ENCODE measurements at regions not wholly inside any gene's neighbourhood (a gene's known extent, or its start where the extent isn't known, plus 50 kb on each side); places are given as distances from the start of the nearest gene placed in this dataset.

DNA sequence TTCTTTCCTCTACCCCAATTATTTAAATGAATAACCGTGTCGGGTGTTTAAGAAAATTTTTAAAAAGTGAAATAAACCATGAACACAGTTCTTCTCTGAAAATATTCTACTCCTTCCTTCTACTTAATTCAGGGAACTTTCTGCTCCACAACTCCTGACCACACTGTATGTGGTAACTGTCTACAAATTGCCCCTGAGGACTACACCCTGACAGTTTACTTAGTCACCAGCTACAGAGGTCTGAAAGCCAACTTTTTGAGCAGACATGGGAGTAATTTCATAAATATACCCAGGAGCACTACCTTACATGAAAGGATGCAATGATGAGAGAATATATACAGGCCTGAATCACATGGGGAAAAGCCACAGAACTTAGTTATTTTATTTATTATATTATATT is 523.2 kb upstream of the SORCS1 start:
- Histone ChIP-seq H3K27ac (ENCODE audit: low read depth, low read length, poor library complexity, severe bottlenecking) (no peak overlapping the region), H4K20me1 (ENCODE audit: insufficient read depth, low read length) (no peaks in the 10 kb centered on the region), H3K4me1 (ENCODE audit: insufficient read depth, low read length, severe bottlenecking) (no peaks in the 10 kb centered on the region), H2AFZ (ENCODE audit: low read length) (no peak overlapping the region), H3K36me3 (ENCODE audit: insufficient read depth, low read length) (no peaks in the 10 kb centered on the region), H3K4me2 (ENCODE audit: low read length) (no peak overlapping the region), H3K9me2 (ENCODE audit: low read depth, low read length) (no peaks in the 10 kb centered on the region), H3K4me3 (ENCODE audit: low read depth, low read length, poor library complexity, severe bottlenecking) (no peak overlapping the region), H3F3A (ENCODE audit: insufficient read depth, low read length) (no peaks in the 10 kb centered on the region), H3K9me3 (ENCODE audit: low read length) (no peaks in the 10 kb centered on the region), H3K9ac (ENCODE audit: low read length) (no peak overlapping the region), H3K79me2 (ENCODE audit: insufficient read depth, low read length) (no peaks in the 10 kb centered on the region), H3K27me3 (ENCODE audit: insufficient read depth, low read length) (no peaks in the 10 kb centered on the region)
- TF ChIP-seq EZH2 (IDR thresholded peaks at IDR 0.05; ENCODE audit: borderline replicate concordance, low read length) = no peak
- TF ChIP-seq, protein P1, sequence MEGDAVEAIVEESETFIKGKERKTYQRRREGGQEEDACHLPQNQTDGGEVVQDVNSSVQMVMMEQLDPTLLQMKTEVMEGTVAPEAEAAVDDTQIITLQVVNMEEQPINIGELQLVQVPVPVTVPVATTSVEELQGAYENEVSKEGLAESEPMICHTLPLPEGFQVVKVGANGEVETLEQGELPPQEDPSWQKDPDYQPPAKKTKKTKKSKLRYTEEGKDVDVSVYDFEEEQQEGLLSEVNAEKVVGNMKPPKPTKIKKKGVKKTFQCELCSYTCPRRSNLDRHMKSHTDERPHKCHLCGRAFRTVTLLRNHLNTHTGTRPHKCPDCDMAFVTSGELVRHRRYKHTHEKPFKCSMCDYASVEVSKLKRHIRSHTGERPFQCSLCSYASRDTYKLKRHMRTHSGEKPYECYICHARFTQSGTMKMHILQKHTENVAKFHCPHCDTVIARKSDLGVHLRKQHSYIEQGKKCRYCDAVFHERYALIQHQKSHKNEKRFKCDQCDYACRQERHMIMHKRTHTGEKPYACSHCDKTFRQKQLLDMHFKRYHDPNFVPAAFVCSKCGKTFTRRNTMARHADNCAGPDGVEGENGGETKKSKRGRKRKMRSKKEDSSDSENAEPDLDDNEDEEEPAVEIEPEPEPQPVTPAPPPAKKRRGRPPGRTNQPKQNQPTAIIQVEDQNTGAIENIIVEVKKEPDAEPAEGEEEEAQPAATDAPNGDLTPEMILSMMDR (IDR thresholded peaks at IDR 0.05; ENCODE audit: low read length) = no peak

DNA sequence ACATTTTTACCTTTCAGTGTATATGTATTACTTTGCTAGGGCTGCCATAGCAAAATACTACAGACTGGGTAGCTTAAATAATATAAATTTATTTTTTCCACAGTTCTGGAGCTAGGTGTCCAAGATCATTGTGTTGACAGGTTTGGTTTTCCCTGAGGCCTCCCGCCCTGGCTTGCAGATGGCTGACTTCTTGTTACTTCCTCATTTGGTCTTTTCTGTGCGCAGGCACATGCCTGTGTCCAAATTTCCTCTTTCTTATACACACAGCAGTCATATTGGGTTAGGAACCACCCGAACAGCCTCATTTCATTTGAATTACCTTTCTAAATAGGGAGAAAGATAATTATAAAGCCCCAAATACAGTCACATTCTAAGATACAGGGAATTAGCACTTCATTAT is 521.6 kb upstream of the SORCS1 start:
- no peak overlapping the region for H2AFZ ChIP-seq (ENCODE audit: low read length)
- no peak overlapping the region for H3K9ac ChIP-seq (ENCODE audit: low read length)
- no peaks in the 10 kb centered on the region for H4K20me1 ChIP-seq (ENCODE audit: insufficient read depth, low read length)
- no peak overlapping the region for H3K27ac ChIP-seq (ENCODE audit: low read depth, low read length, poor library complexity, severe bottlenecking)
- no peaks in the 10 kb centered on the region for H3K9me3 ChIP-seq (ENCODE audit: low read length)
- TF ChIP-seq, protein P1 (IDR thresholded peaks at IDR 0.05; ENCODE audit: low read length) = no peak
- no peak for TF ChIP-seq EZH2 (IDR thresholded peaks at IDR 0.05; ENCODE audit: borderline replicate concordance, low read length)
- H3F3A ChIP-seq (ENCODE audit: insufficient read depth, low read length) = no peaks in the 10 kb centered on the region
- no peak overlapping the region for H3K4me2 ChIP-seq (ENCODE audit: low read length)
- H3K4me3 ChIP-seq (ENCODE audit: low read depth, low read length, poor library complexity, severe bottlenecking) = no peak overlapping the region
- no peaks in the 10 kb centered on the region for H3K36me3 ChIP-seq (ENCODE audit: insufficient read depth, low read length)
- H3K4me1 ChIP-seq (ENCODE audit: insufficient read depth, low read length, severe bottlenecking) = no peaks in the 10 kb centered on the region
- H3K27me3 ChIP-seq (ENCODE audit: insufficient read depth, low read length) = no peaks in the 10 kb centered on the region
- no peaks in the 10 kb centered on the region for H3K79me2 ChIP-seq (ENCODE audit: insufficient read depth, low read length)
- H3K9me2 ChIP-seq (ENCODE audit: low read depth, low read length) = no peaks in the 10 kb centered on the region

DNA sequence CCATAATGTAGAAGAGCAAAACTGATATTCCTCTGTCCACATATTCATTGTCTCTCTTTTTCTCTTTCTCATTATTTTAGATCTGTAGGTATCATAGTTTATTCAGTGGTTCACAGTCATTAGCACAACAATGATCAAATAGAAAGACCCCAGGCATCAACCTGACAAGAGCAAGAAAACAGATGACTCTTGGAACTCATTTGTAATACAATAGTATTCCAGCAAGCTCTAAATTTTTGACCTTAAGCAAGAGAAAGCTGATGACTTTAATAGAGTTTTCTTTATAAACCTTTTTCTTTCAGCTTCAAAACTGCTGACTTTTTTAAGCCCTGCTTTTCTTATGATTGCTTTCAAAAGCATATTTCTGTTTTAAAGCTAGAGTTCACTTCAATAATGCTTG is 507.5 kb upstream of the SORCS1 start:
- Histone ChIP-seq H3K27ac (ENCODE audit: low read depth, low read length, poor library complexity, severe bottlenecking) (no peak overlapping the region), H2AFZ (ENCODE audit: low read length) (no peak overlapping the region), H3K4me3 (ENCODE audit: low read depth, low read length, poor library complexity, severe bottlenecking) (no peak overlapping the region), H3K9me2 (ENCODE audit: low read depth, low read length) (no peaks in the 10 kb centered on the region), H3K9me3 (ENCODE audit: low read length) (no peaks in the 10 kb centered on the region), H3K36me3 (ENCODE audit: insufficient read depth, low read length) (no peaks in the 10 kb centered on the region), H3K27me3 (ENCODE audit: insufficient read depth, low read length) (no peaks in the 10 kb centered on the region), H3F3A (ENCODE audit: insufficient read depth, low read length) (no peaks in the 10 kb centered on the region), H3K9ac (ENCODE audit: low read length) (no peak overlapping the region), H3K4me2 (ENCODE audit: low read length) (no peak overlapping the region), H3K79me2 (ENCODE audit: insufficient read depth, low read length) (no peaks in the 10 kb centered on the region), H3K4me1 (ENCODE audit: insufficient read depth, low read length, severe bottlenecking) (no peaks in the 10 kb centered on the region), H4K20me1 (ENCODE audit: insufficient read depth, low read length) (no peaks in the 10 kb centered on the region)
- TF ChIP-seq, protein P1 (IDR thresholded peaks at IDR 0.05; ENCODE audit: low read length) = no peak
- no peak for TF ChIP-seq EZH2 (IDR thresholded peaks at IDR 0.05; ENCODE audit: borderline replicate concordance, low read length)

Measured in OCI-LY1 (cell line).